ENCODE measurements at regions not wholly inside any gene's neighbourhood (a gene's known extent, or its start where the extent isn't known, plus 50 kb on each side); places are given as distances from the start of the nearest gene placed in this dataset.

DNA sequence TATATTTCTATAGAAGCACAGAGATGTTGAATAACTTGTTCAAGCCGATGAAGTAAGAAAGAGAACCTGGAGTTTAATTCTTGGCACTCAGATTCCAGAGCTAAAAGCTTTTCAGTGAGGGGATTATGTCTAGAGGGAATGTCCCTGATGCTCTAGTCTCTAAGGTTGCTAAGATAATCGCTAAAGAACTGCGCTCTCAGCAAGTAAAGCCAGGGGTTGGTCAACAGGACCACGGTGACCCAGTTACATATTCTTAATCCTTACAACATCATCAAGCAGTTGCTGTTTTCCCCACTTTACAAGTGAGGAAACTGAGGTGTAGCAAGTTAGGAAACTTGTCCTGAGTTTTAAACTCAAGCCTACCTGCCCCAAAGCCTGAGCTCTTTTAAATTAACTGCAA lies 110.8 kb downstream of the DAD1 start:
- no peak for DNase-seq (ENCODE audit: low read depth, low spot score)
- H3K9ac ChIP-seq (ENCODE audit: low read length), result no peak overlapping the region
- no peak overlapping the region for H3K4me3 ChIP-seq (replicated peaks in 1 of 2; ENCODE audit: low read depth in 1 of 2, low read length in 2 of 2)
- no peaks in the 10 kb centered on the region for H3K9me3 ChIP-seq (ENCODE audit: control insufficient read depth in 1 of 2, insufficient read depth in 1 of 2, low read depth in 1 of 2, low read length in 2 of 2)
- intact Hi-C loops (cut with micrococcal nuclease), result no loop called here
- no peak overlapping the region for H3K4me2 ChIP-seq (ENCODE audit: low read length)
- no peak for ATAC-seq
- ChIA-PET POLR2A (interaction anchor here (1.7 kb wide), 1 partner anchor 10 kb away, joined by 5 read pairs; no protein-coding TSS in a partner anchor), CTCF (no interaction called here), RAD21 (ENCODE audit: low non-redundant PET in 1 of 2, low total read pairs in 2 of 2, uncharacterized antibody in 2 of 2, unreplicated experiment in 2 of 2) (no interaction called here)
- H3K36me3 ChIP-seq (ENCODE audit: control insufficient read depth in 1 of 2, insufficient read depth in 2 of 2, low read length in 2 of 2), result no peaks in the 10 kb centered on the region
- no peak overlapping the region for H2AFZ ChIP-seq (ENCODE audit: low read depth, low read length, poor library complexity, severe bottlenecking)
- no peaks in the 10 kb centered on the region for H3K9me2 ChIP-seq (ENCODE audit: insufficient read depth)
- no peak overlapping the region for H3K27ac ChIP-seq (ENCODE audit: low read depth, low read length)
- no peaks in the 10 kb centered on the region for H3K79me2 ChIP-seq (ENCODE audit: insufficient read depth, low read length)
- H3K4me1 ChIP-seq (ENCODE audit: control insufficient read depth in 1 of 2, insufficient read depth in 2 of 2, low read length in 2 of 2), result no peaks in the 10 kb centered on the region
- BruUV-seq (replicated peaks), result no TSS peak
- TF ChIP-seq ELF1 (IDR thresholded peaks at IDR 0.05; ENCODE audit: borderline replicate concordance, low read depth) (no peak), ZFX (IDR thresholded peaks at IDR 0.05) (no peak), CBX3 (IDR thresholded peaks at IDR 0.05; ENCODE audit: low read depth) (no peak), SRF (IDR thresholded peaks at IDR 0.05; ENCODE audit: low read depth) (no peak), MAX (IDR thresholded peaks at IDR 0.05) (no peak), RAD21 (IDR thresholded peaks at IDR 0.05; ENCODE audit: low read depth) (no peak), POLR2A (IDR thresholded peaks at IDR 0.05; ENCODE audit: borderline replicate concordance, extremely low read depth, insufficient read depth, insufficient read length) (no peak), JUND (IDR thresholded peaks at IDR 0.05) (no peak), EZH2 (IDR thresholded peaks at IDR 0.05) (no peak), ZNF274 (IDR thresholded peaks at IDR 0.05; ENCODE audit: low read depth, low read length) (no peak), EZH2phosphoT487 (IDR thresholded peaks at IDR 0.05; ENCODE audit: borderline replicate concordance) (no peak)
- peaks cover 90% of the 10 kb centered on the region for H3K27me3 ChIP-seq (ENCODE audit: insufficient read depth, low read length)
- H4K20me1 ChIP-seq (ENCODE audit: insufficient read depth), result no peaks in the 10 kb centered on the region

GRCh38 chr14:22477569-22478194 lies 111.3 kb downstream of the DAD1 start:
- Histone ChIP-seq H3K9me3 (ENCODE audit: control insufficient read depth in 1 of 2, insufficient read depth in 1 of 2, low read depth in 1 of 2, low read length in 2 of 2) (no peaks in the 10 kb centered on the region), H3K79me2 (ENCODE audit: insufficient read depth, low read length) (no peaks in the 10 kb centered on the region), H3K4me3 (replicated peaks in 1 of 2; ENCODE audit: low read depth in 1 of 2, low read length in 2 of 2) (no peak overlapping the region), H3K36me3 (ENCODE audit: control insufficient read depth in 1 of 2, insufficient read depth in 2 of 2, low read length in 2 of 2) (no peaks in the 10 kb centered on the region), H3K9me2 (ENCODE audit: insufficient read depth) (no peaks in the 10 kb centered on the region), H3K4me2 (ENCODE audit: low read length) (no peak overlapping the region), H3K9ac (ENCODE audit: low read length) (no peak overlapping the region), H2AFZ (ENCODE audit: low read depth, low read length, poor library complexity, severe bottlenecking) (no peak overlapping the region), H3K27ac (ENCODE audit: low read depth, low read length) (no peak overlapping the region), H4K20me1 (ENCODE audit: insufficient read depth) (no peaks in the 10 kb centered on the region), H3K4me1 (ENCODE audit: control insufficient read depth in 1 of 2, insufficient read depth in 2 of 2, low read length in 2 of 2) (no peaks in the 10 kb centered on the region), H3K27me3 (ENCODE audit: insufficient read depth, low read length) (peaks cover 85% of the 10 kb centered on the region)
- ChIA-PET RAD21 (ENCODE audit: low non-redundant PET in 1 of 2, low total read pairs in 2 of 2, uncharacterized antibody in 2 of 2, unreplicated experiment in 2 of 2) (no interaction called here), CTCF (interaction anchor here (0.9 kb wide), 1 partner anchor 88 kb away, joined by 3 read pairs; no protein-coding TSS in a partner anchor), POLR2A (interaction anchor here (1.7 kb wide), 1 partner anchor 10 kb away, joined by 5 read pairs; no protein-coding TSS in a partner anchor)
- BruUV-seq (replicated peaks), result no TSS peak
- DNase-seq (ENCODE audit: low read depth, low spot score) (no peak), ATAC-seq (no peak)
- intact Hi-C loops (cut with micrococcal nuclease), result no loop called here
- TF ChIP-seq ELF1 (IDR thresholded peaks at IDR 0.05; ENCODE audit: borderline replicate concordance, low read depth) (no peak), ZFX (IDR thresholded peaks at IDR 0.05) (no peak), JUND (IDR thresholded peaks at IDR 0.05) (no peak), EGR1 (IDR thresholded peaks at IDR 0.05; ENCODE audit: low read depth) (no peak), CTCF (IDR thresholded peaks at IDR 0.05 in 2 of 3, conservative IDR thresholded peaks at IDR 0.05 in 1 of 3; ENCODE audit: borderline replicate concordance in 1 of 3, insufficient read depth in 1 of 3, low read depth in 2 of 3, low read length in 2 of 3) (no peak), EZH2phosphoT487 (IDR thresholded peaks at IDR 0.05; ENCODE audit: borderline replicate concordance) (no peak), CEBPB (IDR thresholded peaks at IDR 0.05; ENCODE audit: low read depth) (no peak), EZH2 (IDR thresholded peaks at IDR 0.05) (no peak), SRF (IDR thresholded peaks at IDR 0.05; ENCODE audit: low read depth) (no peak), FOSL1 (IDR thresholded peaks at IDR 0.05; ENCODE audit: low read depth) (no peak), SIN3A (IDR thresholded peaks at IDR 0.05; ENCODE audit: low read depth) (no peak), RAD21 (IDR thresholded peaks at IDR 0.05; ENCODE audit: low read depth) (no peak), YY1 (IDR thresholded peaks at IDR 0.05; ENCODE audit: extremely low read depth, insufficient replicate concordance, low read depth, low read length) (no peak)
- TF ChIP-seq, protein P1, sequence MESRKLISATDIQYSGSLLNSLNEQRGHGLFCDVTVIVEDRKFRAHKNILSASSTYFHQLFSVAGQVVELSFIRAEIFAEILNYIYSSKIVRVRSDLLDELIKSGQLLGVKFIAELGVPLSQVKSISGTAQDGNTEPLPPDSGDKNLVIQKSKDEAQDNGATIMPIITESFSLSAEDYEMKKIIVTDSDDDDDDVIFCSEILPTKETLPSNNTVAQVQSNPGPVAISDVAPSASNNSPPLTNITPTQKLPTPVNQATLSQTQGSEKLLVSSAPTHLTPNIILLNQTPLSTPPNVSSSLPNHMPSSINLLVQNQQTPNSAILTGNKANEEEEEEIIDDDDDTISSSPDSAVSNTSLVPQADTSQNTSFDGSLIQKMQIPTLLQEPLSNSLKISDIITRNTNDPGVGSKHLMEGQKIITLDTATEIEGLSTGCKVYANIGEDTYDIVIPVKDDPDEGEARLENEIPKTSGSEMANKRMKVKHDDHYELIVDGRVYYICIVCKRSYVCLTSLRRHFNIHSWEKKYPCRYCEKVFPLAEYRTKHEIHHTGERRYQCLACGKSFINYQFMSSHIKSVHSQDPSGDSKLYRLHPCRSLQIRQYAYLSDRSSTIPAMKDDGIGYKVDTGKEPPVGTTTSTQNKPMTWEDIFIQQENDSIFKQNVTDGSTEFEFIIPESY (IDR thresholded peaks at IDR 0.05; ENCODE audit: extremely low read depth, insufficient replicate concordance, low read length), result no peak
